ENCODE measurements at regions not wholly inside any gene's neighbourhood (a gene's known extent, or its start where the extent isn't known, plus 50 kb on each side); places are given as distances from the start of the nearest gene placed in this dataset.

- TF ChIP-seq TCF4 (CRISPR knock-in tag; IDR thresholded peaks at IDR 0.05; ENCODE audit: borderline replicate concordance) (no peak), ZFP3 (CRISPR knock-in tag; IDR thresholded peaks at IDR 0.05) (no peak), ZC3H10 (CRISPR knock-in tag; IDR thresholded peaks at IDR 0.05) (no peak), TSHZ2 (CRISPR knock-in tag; IDR thresholded peaks at IDR 0.05) (no peak), TOX (CRISPR knock-in tag; IDR thresholded peaks at IDR 0.05; ENCODE audit: borderline replicate concordance) (no peak), RARB (CRISPR knock-in tag; IDR thresholded peaks at IDR 0.05) (no peak), GLIS3 (CRISPR knock-in tag; IDR thresholded peaks at IDR 0.05) (no peak), CSDC2 (CRISPR knock-in tag; IDR thresholded peaks at IDR 0.05) (no peak), ZNF565 (CRISPR knock-in tag; conservative IDR thresholded peaks at IDR 0.05; ENCODE audit: low read depth) (no peak), PPARA (CRISPR knock-in tag; IDR thresholded peaks at IDR 0.05; ENCODE audit: borderline replicate concordance) (no peak)
- no peak for ATAC-seq
Observed at GRCh38 chr3:117606866-117607265, 897.3 kb downstream of the TUSC7 start.

GRCh38 chr3:117609330-117609729, 899.8 kb downstream of the TUSC7 start:
- TF ChIP-seq ZNF565 (CRISPR knock-in tag; conservative IDR thresholded peaks at IDR 0.05; ENCODE audit: low read depth) (no peak), ZNF8 (CRISPR knock-in tag; IDR thresholded peaks at IDR 0.05) (no peak), PPARA (CRISPR knock-in tag; IDR thresholded peaks at IDR 0.05; ENCODE audit: borderline replicate concordance) (no peak), OSR1 (CRISPR knock-in tag; IDR thresholded peaks at IDR 0.05) (no peak), BACH2 (CRISPR knock-in tag; IDR thresholded peaks at IDR 0.05; ENCODE audit: borderline replicate concordance) (no peak), TCF4 (CRISPR knock-in tag; IDR thresholded peaks at IDR 0.05; ENCODE audit: borderline replicate concordance) (no peak), ZFP3 (CRISPR knock-in tag; IDR thresholded peaks at IDR 0.05) (no peak), ISL1 (CRISPR knock-in tag; IDR thresholded peaks at IDR 0.05) (no peak), TOX (CRISPR knock-in tag; IDR thresholded peaks at IDR 0.05; ENCODE audit: borderline replicate concordance) (no peak)
- no peak for ATAC-seq

GRCh38 chr3:117610156-117610555, 900.6 kb downstream of the TUSC7 start:
- ATAC-seq: no peak
- TF ChIP-seq ZNF8 (CRISPR knock-in tag; IDR thresholded peaks at IDR 0.05): no peak
- no peak for TF ChIP-seq ZNF70 (CRISPR knock-in tag; IDR thresholded peaks at IDR 0.05)
- TF ChIP-seq SNAI2 (CRISPR knock-in tag; IDR thresholded peaks at IDR 0.05): no peak
- TF ChIP-seq ISL1 (CRISPR knock-in tag; IDR thresholded peaks at IDR 0.05): no peak
- no peak for TF ChIP-seq PPARA (CRISPR knock-in tag; IDR thresholded peaks at IDR 0.05; ENCODE audit: borderline replicate concordance)
- TF ChIP-seq ESRRG (CRISPR knock-in tag; IDR thresholded peaks at IDR 0.05): no peak
- no peak for TF ChIP-seq PATZ1 (CRISPR knock-in tag; IDR thresholded peaks at IDR 0.05; ENCODE audit: borderline replicate concordance)
- no peak for TF ChIP-seq POU6F1 (CRISPR knock-in tag; IDR thresholded peaks at IDR 0.05; ENCODE audit: borderline replicate concordance, low read depth)
- TF ChIP-seq ZFP30 (CRISPR knock-in tag; IDR thresholded peaks at IDR 0.05): no peak
- TF ChIP-seq ZC3H10 (CRISPR knock-in tag; IDR thresholded peaks at IDR 0.05): no peak
- no peak for TF ChIP-seq ZFP3 (CRISPR knock-in tag; IDR thresholded peaks at IDR 0.05)
- no peak for TF ChIP-seq ARNTL (CRISPR knock-in tag; IDR thresholded peaks at IDR 0.05; ENCODE audit: borderline replicate concordance, low read depth)
- TF ChIP-seq TSHZ2 (CRISPR knock-in tag; IDR thresholded peaks at IDR 0.05): no peak
- no peak for TF ChIP-seq CREB5 (CRISPR knock-in tag; IDR thresholded peaks at IDR 0.05; ENCODE audit: low read depth)
- no peak for TF ChIP-seq TCF4 (CRISPR knock-in tag; IDR thresholded peaks at IDR 0.05; ENCODE audit: borderline replicate concordance)
- TF ChIP-seq ZNF565 (CRISPR knock-in tag; conservative IDR thresholded peaks at IDR 0.05; ENCODE audit: low read depth): no peak

Data from SK-N-SH treated with all-trans-retinoic acid at 6 μM for 48 hours (cell line).